Kidney glomerular epithelial cell (primary cell): ENCODE measurements at regions not wholly inside any gene's neighbourhood (a gene's known extent, or its start where the extent isn't known, plus 50 kb on each side); places are given as distances from the start of the nearest gene placed in this dataset.
"Not testable (repeated sequence)": the region's sequence is repeated elsewhere in the genome, so short reads cannot be mapped to it uniquely, and the experiment has no call there.

Experiments used
- DNase-seq: peaks from one replicate; lab custom pipeline; 2025; lab: John Stamatoyannopoulos, UW

DNA sequence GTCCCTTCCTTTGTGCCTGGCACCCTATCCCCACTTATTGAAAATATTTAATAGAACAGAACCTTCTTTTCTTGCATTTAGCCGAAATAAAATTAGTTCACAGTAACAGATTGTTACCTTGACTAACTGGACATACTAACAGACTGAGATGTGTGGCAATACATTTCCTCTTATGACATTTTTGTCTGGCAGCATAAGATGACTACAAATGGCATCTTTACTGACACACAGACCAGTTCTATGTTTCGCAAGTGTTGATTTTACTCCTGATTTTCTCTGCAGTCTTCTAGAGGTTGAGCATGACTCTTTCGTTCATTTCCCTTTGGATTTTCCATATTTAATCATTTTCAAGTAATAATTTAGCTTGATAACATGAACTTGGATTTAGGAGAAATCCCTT, 474.6 kb downstream of the CBLN4 start:
- no peak for DNase-seq

DNA sequence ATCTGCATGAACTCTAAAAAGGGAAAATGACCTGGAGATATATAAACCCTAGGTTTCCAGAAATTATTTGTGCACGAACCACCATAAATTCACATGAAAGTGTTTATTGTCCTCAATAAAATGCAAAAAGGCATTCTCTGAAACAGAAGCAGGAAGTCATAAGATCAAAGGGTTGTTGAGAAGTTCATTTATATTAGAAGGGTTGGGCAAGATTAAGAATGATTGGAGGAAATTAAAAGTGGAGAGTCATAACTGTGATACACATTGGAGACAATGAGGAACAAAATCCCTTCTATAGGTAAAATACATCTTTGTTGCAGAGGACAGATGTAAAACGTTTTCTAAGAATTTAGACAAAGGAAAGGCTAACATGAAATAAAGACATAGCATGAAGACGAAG, 476.8 kb downstream of the CBLN4 start:
- no peak for DNase-seq

DNA sequence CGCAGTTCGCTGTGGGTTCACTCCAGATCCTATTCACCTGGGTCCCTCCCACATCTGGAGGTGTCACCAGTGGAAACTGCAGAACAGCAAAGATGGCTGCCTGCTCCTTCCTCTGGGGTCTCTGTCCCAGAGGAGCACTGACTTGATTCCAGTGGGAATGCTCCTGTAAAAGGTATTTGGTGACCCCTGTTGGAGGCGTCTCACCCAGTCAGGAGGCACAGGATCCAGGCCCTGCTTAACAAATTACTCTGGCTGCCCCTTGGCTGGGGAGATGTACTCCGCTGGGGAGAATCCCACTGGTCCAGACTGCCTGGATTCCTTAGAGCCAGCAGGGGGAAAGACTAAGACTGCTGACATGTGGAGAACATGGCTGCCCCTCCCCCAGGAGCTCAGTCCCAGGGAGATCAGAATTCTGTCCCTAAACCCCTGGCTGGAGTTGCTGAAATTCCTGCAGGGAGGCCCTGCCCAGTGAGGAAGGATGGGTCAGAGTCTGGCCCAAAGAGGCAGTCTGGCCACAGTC, 483.0 kb downstream of the CBLN4 start:
- no peak for DNase-seq

DNA sequence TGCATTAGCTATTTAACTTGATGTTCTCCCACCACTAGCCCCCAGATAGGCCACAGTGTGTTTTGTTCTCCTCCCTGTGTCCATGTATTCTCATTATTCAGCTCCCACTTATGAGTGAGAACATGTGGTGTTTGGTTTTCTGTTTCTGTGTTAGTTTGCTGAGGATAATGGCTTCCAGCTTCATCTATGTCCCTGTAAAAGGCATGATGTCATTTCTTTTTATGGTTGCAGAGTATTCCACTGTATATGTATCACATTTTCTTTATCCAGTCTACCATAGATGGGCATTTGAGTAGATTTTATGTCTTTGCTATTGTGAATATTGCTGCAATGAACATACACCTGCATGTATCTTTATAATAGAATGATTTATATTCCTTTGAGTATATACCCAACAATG, 487.7 kb downstream of the CBLN4 start:
- DNase-seq: not testable (repeated sequence)

DNA sequence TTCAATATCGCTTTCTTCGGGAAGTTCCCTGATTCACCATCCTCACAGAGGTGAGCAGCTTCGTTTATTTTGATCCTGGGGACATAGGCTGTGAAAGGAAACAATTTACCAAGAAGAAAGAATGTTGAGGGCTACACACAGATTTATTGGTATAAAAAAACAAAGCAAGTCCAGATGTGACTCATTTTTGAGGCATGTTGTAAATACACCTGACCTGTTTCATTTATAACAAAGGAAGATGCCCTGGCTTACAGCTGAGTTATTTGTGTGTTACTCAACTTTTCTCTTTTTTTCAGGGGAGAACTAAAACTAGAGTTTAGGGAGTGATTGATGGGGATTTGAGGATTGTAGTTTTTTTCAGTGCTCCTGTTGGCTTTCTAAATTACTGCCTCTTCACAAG, 489.5 kb downstream of the CBLN4 start:
- peak; percentile 26 for DNase-seq

DNA sequence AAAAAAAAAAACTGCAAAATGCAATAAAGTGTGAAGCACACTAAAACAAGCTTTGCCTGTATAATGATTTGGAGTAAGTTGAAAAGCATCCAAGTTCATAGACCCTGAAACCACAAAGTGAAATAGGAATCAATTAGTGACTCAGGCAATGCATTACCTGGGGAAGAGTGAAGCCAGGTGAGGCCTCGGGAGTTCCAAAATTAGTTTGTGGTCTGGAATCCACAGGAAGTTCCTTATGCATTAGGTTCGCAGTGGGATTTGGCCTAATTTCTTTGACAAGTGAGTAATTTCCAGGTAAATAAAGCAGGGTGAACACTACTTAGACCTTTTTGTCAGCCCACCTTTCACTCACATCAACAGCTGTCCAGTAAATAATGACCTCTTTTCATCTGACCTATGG, 490.8 kb downstream of the CBLN4 start:
- no peak for DNase-seq

DNA sequence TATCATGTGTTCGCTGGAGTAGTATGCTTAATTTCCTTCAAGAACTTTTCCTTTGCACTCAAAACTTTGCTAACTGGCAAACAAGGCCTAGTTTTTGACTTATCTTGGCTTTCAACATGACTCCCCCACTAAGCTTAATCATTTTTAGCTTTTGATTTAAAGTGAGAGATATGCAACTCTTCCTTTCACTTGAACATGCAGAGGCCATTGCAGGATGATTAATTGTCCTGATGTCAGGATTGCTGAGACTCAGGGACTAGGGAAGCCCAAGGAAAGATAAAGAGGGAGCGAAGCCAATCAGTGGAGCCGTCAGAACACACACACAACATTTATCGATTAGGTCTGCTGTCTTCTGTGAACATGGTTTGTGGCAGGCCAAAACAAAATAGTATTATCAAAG, 491.4 kb downstream of the CBLN4 start:
- no peak for DNase-seq

DNA sequence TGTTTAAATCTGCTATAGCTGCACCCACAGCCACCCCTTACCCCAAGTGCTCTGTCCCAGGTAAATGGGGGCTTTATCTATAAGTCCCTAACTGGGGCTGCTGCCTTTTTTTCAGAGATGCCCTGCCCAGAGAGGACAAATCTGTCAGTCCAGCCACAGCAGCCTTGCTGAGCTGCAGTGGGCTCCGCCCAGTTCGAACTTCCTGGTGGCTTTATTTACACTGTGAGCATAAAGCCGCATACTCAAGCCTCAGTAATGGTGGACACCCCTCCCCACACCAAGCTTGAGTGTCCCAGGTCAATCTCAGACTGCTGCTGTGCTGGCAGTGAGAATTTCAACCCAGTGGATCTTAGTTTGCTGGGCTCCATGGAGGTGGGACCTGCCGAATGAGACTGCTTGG, 505.2 kb downstream of the CBLN4 start:
- DNase-seq: no peak

DNA sequence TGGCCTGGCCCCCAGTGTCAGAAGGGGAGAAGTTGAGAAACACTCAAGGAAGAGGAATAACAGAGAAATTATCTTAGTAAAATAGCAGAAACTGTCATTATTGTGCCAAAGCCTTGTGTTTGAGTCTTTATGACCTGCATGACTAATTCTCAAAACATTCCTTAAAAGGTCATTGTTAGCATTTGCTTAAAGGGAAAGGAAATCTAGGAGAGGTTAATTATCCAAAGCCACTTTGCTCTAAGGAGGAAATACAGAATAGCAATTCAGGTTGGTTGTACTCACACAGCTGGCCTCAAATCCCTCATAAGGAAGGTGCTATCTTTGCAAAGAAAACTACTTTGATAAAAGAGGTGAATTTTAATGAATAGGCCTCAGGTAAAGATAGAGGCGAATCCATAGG, 516.7 kb downstream of the CBLN4 start:
- DNase-seq: no peak

DNA sequence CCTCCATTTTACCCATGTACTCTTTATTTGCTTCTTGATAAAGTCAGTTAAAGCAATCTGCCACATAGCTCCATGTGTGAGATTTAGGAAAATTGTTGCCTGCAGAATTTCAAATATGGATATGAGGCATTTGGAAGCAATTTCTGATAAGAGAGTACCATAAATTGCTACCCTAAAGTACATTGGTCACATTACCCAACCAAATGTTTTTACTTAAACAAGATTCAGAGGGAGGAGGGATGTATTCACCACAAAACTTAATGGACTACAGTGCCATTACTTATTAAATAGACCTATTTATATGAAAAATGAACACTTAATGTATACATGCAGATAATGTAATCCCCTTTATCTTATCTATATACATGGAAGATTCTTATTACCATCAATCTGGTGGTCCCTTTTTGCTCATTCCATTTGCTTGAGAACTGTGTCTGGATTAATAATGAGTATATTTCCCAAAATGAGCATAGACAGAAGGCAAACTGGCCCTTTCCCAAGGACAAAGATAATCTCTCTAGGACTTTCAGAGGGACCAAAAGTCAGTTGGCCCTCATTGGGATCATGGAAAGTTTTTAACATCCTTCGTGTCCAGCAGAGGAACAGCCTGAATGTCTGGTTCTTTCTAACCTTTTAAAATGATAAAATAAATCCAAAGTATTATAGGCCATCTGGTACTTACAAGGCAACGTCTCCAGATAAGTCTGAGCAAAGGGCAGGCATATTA, 526.4 kb downstream of the CBLN4 start:
- no peak for DNase-seq

DNA sequence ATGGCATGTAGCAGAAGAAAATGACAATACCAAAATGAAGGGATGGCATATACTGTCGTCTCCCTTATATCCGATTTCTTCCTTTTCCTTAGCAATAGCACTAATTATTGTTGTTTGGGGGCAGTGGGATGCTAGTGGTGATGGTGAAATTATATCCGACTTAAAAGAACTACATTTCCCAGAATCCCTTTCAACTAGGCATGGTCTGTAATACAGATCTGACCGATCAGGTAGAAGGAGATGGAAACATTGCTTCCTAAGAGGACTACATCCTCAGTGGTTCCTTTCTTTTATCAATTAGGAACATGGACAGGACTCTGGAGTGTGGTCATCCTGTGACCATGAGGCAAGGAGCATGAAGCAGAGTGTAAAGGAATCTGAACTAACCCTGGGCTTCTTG, 532.6 kb downstream of the CBLN4 start:
- DNase-seq: no peak

DNA sequence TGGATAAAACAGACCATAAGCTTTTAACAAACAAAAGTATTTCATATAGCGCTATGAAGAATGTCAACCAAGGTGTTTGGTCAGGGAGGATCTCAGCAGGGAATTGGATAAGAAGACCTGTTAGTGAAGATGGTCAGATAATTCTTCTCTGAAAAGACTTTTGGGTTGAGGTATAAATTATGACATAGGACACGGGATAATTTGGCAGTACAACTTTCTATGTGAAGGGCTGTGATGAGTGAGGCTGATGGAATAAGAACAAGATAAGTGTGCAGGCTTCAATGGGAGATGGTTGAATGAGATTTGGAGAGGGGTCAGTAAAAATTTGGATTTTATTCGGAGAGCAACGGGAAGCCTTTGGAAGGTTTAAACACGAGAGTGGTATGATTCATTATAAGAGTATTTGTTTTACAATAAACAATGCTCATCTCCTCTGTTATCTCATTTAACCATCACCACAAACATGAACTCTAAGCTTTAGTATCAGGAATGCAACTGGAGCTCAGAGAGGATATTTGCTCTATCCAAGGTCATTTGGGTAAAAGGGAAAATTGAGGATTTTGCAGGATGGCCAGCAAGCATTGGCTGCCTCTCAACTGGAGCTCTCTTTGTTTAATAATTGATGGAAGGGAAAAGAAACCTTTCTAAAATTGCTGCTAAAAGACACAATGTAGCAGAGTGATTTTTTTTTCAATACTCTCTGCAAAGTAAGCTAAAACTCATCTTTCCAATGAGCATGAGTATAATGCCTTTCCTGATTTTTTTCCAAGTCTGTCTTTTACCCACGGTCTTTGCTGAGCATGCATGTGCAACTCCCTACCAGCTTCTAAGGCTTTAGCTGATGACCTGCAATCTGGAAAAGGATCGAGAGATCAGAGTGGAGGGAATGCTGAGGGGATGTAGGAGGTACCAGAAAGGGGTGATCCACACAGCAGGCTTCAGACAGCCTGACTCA, 534.0 kb downstream of the CBLN4 start:
- DNase-seq: no peak

DNA sequence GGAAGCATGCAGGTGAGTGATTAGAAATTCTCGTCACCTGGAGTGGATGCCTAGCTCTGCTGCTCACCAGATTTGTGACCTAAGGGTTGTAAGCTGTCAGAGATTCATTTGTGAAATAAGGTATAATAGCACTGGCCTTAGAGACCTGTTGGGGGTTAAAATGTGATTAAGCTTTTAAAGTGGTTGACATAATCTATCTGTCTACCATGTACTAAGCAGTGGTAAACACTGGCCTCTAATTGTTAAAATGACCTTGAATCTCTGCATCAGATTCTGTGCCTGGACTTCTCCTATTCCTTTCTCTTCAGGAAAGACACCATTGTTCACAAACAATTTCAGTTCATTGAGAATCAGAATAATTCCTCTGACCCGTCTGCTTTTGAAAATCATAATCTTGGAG, 536.2 kb downstream of the CBLN4 start:
- no peak for DNase-seq

DNA sequence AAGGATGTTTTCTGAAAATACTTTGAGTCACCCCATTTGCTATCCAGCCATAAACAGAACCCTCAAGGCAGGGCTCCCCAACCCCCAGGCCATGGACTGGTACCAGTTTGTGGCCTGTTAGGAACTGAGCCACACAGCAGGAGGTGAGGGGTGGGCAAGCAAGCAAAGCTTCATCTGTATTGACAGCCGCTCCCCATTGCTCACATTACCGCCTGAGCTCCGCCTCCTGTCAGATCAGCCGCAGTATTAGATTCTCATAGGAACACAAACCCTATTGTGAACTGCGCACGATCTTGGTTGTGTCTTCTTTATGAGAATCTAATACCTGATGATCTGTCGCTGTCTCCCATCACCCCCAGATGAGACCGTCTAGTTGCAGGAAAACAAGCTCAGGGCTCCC, 543.8 kb downstream of the CBLN4 start:
- DNase-seq: no peak

DNA sequence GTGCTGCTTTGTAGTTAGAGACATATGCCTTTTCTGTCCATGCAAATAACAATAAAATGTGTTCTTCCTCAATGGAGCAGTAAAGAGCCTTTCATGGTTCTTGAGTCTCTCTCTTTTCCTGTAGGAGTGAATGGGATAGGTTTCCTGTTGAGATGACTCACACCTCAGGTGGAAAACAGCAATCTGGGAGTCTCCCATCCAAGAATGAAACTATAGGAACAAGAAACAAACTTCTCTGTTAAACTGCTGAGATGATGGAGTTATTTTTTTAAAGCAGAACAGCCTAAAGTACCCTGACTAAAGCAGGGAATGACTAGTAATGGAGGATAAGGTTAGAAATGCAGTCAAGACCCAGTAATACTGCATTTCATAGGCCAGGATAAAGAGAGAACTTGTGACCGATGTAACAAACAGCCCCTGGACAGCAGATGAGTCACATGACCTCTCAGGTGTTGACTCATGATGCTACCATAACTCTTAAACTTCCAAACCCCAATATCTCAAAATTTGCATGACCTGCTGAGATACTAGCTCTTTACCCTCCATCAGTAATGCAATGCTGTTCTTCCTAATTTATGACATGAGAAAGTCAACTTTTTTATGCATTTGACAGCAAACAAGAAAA, 548.9 kb downstream of the CBLN4 start:
- DNase-seq: peak; percentile 29

DNA sequence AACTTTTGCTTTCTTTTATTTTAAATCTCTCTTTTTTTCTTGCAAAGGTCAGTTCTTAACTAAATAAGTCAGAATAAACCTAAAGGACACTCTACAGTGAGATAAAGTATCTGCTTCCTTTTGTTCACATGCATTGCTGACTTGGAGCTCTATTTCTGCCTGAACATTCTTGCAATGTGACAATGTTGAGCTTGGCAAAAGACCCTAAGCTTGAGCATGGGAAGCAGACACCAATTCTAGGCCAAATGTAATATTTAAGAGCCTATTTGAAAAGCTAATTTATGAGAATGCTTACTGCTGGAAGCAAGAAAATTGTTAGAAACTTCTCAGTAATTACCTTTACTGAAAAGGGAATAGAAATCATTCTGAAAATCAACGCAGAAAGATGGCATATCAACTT, 556.2 kb downstream of the CBLN4 start:
- no peak for DNase-seq

DNA sequence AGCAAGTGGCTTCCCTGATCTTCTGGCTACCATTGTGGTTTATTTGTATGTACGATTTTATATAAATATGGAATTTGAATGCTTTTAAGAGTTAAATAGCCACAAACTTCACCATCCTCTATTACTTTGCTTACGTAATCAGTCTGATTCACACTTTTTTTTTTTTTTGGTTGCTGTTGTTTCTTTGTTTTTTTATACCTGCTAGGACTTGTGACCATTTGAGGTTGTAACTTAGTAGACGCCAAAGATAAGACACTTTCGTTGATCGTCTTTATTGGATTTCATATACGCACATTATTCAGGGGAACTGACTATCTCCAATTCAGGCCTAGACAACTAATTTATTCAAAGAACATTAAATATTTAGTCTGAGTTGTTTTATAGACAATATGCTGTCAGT, 559.0 kb downstream of the CBLN4 start:
- no peak for DNase-seq

DNA sequence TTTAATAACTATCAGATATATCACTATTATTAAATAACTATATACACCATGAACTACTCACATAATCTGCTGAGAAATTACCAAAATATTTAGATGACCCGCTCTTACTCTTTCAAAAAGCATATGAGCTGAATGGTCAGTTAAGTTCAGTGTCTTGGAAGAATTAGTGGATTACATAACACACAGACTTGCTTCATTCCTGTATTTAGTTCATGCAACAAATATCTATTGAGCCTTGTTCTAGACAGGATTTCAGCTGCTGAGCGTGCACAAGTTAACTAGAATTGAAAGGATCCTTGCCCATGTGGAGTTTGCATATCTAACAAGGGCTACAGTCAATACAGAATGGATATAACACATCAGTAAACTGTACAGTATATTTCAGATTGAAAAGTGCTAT, 566.2 kb downstream of the CBLN4 start:
- DNase-seq: no peak

DNA sequence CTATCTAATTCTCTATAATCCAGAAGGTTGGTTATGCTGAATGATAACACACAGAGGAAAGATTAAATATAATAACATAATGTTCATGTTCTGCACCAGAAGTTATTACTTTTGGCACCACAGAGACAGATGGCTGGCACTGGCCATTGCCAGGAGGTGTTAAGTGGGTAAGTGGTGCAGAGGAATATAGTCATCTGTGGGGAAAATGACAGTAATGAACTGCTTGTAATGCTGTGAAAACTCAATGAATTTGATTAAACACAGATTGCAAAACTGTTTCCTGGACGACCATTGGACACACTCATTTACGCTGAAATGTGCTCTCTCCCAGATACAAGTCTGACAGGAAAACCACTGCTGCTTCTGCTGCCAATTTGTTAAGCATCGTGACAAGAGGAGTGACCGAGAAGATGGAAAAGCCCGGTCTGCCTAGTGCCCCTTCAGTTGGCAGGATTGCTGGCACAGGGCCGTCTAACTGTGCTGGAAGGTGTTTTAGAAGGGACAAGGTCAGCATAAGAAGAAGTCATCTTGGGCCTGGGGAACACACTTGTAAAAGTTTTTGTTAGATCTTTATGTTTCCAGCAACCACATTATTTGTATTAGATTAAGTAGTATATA, 567.4 kb downstream of the CBLN4 start:
- no peak for DNase-seq

DNA sequence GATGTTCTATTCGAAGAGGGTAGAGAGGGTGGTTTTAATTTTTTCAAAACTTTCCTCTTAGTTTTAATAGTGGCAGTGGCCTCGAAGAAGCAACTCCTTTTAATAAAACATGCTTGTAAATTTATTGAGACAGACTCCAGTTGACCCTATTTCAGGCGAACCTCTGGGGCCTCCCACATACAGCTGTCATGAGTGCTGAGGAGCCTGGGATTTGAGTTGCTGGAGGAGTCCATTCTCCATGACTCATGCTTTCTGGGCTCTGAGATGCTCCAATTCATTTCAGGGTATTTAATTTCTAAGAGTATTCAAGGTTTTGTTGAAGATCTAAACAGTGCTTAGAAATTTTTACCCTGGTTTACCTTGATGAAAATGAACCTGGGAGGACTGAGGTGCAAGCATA, 580.4 kb downstream of the CBLN4 start:
- no peak for DNase-seq

DNA sequence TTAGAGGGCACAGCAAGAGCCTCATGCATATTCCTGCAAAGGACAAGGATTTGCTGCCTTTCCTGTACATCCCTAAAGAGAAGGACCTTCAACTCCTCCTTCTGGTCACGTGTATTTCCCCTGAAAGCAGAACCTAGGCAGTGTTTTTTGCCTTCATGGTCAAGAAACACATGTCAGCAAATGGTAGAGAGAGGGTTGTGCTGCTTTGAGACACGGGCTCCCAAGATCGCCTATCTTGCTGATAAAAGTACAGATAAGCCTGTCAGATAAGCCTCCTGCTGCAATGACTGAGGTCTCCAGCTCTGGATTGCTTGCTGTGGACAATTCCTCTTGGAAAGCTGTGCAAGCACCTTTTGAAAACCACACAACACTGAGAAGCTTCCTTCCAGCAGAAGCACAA, 580.8 kb downstream of the CBLN4 start:
- DNase-seq: no peak

DNA sequence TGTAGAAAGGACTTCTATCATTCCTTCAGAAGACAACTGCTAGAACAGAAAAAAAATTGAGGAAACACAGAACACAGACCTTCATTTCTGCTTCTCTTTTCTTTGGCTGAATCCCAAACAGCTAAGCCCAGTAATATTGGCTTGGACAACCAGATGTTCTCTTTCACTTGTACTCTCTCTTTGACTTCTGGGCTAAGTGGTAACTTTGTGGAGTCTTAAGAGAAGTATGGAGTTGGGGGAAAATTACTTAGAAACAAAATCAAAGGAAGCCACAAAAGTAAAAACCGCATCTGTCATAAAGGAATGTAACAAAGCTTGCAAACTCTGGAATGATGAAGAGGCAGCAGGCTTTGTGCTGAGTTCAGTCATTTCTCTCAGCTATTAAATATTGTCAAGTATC, 587.5 kb downstream of the CBLN4 start:
- no peak for DNase-seq
